ENCODE measurements at regions not wholly inside any gene's neighbourhood (a gene's known extent, or its start where the extent isn't known, plus 50 kb on each side); places are given as distances from the start of the nearest gene placed in this dataset.

- TF ChIP-seq CTCF (IDR thresholded peaks at IDR 0.05; ENCODE audit: low read depth, low read length, missing control alignments): no peak
- no peak for DNase-seq (ENCODE audit: low read depth)
- in situ Hi-C loops (cut with HindIII; ENCODE audit: low sequenced_read_pairs): no loop called here
- no peak overlapping the region for H3K4me3 ChIP-seq (ENCODE audit: low read depth, low read length)
Observed at GRCh38 chr11:57083641-57084385, 95.1 kb downstream of the OR5AK2 start.

- no peak for TF ChIP-seq CTCF (IDR thresholded peaks at IDR 0.05; ENCODE audit: low read depth, low read length, missing control alignments)
- in situ Hi-C loops (cut with HindIII; ENCODE audit: low sequenced_read_pairs): no loop called here
- H3K4me3 ChIP-seq (ENCODE audit: low read depth, low read length): no peak overlapping the region
- no peak for DNase-seq (ENCODE audit: low read depth)
Observed at GRCh38 chr11:57085611-57086010, 96.1 kb upstream of the LRRC55 start.

- no peak for DNase-seq (ENCODE audit: low read depth)
- H3K4me3 ChIP-seq (ENCODE audit: low read depth, low read length): no peak overlapping the region
- TF ChIP-seq CTCF (IDR thresholded peaks at IDR 0.05; ENCODE audit: low read depth, low read length, missing control alignments): no peak
- in situ Hi-C loops (cut with HindIII; ENCODE audit: low sequenced_read_pairs): no loop called here
Observed at GRCh38 chr11:57087991-57088390, 93.8 kb upstream of the LRRC55 start.

- no peak overlapping the region for H3K4me3 ChIP-seq (ENCODE audit: low read depth, low read length)
- TF ChIP-seq CTCF (IDR thresholded peaks at IDR 0.05; ENCODE audit: low read depth, low read length, missing control alignments): no peak
- in situ Hi-C loops (cut with HindIII; ENCODE audit: low sequenced_read_pairs): no loop called here
- no peak for DNase-seq (ENCODE audit: low read depth)
Observed at GRCh38 chr11:57092028-57092698, 89.6 kb upstream of the LRRC55 start.

GRCh38 chr11:57094181-57094935, 87.4 kb upstream of the LRRC55 start:
- TF ChIP-seq CTCF (IDR thresholded peaks at IDR 0.05; ENCODE audit: low read depth, low read length, missing control alignments): no peak
- in situ Hi-C loops (cut with HindIII; ENCODE audit: low sequenced_read_pairs): no loop called here
- DNase-seq (ENCODE audit: low read depth): no peak
- no peak overlapping the region for H3K4me3 ChIP-seq (ENCODE audit: low read depth, low read length)

- no peak overlapping the region for H3K4me3 ChIP-seq (ENCODE audit: low read depth, low read length)
- DNase-seq (ENCODE audit: low read depth): no peak
- no peak for TF ChIP-seq CTCF (IDR thresholded peaks at IDR 0.05; ENCODE audit: low read depth, low read length, missing control alignments)
- in situ Hi-C loops (cut with HindIII; ENCODE audit: low sequenced_read_pairs): no loop called here
Observed at GRCh38 chr11:57095417-57095816, 86.3 kb upstream of the LRRC55 start.

Data from astrocyte of the cerebellum (primary cell).